ENCODE measurements at regions not wholly inside any gene's neighbourhood (a gene's known extent, or its start where the extent isn't known, plus 50 kb on each side); places are given as distances from the start of the nearest gene placed in this dataset.

- no peak for TF ChIP-seq E2F5 (CRISPR knock-in tag; IDR thresholded peaks at IDR 0.05)
- no peak for TF ChIP-seq AFF4 (CRISPR knock-in tag; IDR thresholded peaks at IDR 0.05; ENCODE audit: borderline replicate concordance)
These were observed 49.9 kb upstream of the JMY start (continued) for GRCh38 chr5:79186021-79186420.

Measured in WTC11 (cell line).